ENCODE measurements at regions not wholly inside any gene's neighbourhood (a gene's known extent, or its start where the extent isn't known, plus 50 kb on each side); places are given as distances from the start of the nearest gene placed in this dataset.

DNA sequence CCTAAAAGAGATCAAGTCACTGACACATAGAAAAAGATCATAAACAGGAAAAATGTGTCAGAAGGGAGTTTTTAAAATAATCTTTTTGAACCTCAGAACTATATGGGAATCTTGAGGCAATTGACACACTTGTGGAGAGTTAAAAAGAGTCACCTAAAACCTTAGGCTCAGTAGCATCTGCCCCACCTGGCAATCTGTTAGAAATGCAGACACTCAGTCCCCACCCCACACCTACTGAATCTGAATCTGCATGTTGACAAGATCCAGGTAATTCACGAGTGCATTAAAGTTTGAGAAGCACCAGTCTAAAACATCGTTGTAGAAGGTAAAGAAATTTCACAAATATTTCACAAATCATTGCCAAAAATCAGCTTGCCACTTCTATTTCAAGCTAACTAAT is 388.3 kb downstream of the NR2F1-AS1 start:
- H3K27ac ChIP-seq = no peak overlapping the region
- TF ChIP-seq CTCF (IDR thresholded peaks at IDR 0.05) = no peak
- no peak overlapping the region for H3K4me3 ChIP-seq
- no peak for DNase-seq (ENCODE audit: low spot score)

- TF ChIP-seq CTCF (IDR thresholded peaks at IDR 0.05) = no peak
- no peak for DNase-seq (ENCODE audit: low spot score)
- Histone ChIP-seq H3K4me3 (no peak overlapping the region), H3K27ac (no peak overlapping the region)
These were observed 388.9 kb downstream of the NR2F1-AS1 start for GRCh38 chr5:93192087-93192486.

- no peak for TF ChIP-seq CTCF (IDR thresholded peaks at IDR 0.05)
- no peak overlapping the region for H3K27ac ChIP-seq
- no peak for DNase-seq (ENCODE audit: low spot score)
- no peak overlapping the region for H3K4me3 ChIP-seq
These were observed 389.8 kb downstream of the NR2F1-AS1 start for GRCh38 chr5:93191035-93191817.

DNA sequence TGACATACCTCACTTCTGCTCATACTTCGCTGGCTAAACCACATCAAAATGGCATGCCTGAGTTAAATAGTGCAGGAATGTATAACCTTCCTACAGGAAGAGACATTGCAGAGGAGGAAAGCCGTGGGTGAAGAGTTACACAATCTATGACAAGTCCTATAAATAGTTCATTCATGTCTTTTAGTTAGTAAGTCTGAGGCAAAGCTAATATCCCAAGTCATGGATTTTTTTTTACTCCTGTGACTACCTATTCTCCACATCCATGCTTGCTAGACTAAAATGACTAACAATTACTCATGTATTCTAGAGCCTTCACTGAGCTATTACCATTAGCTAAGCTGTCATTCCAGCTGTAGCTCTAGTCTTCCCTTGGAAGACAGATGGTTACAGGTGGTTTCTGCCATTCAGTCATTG is 391.3 kb downstream of the NR2F1-AS1 start:
- DNase-seq (ENCODE audit: low spot score) = no peak
- Histone ChIP-seq H3K4me3 (no peak overlapping the region), H3K27ac (no peak overlapping the region)
- no peak for TF ChIP-seq CTCF (IDR thresholded peaks at IDR 0.05)

GRCh38 chr5:93188876-93189485 is 392.0 kb downstream of the NR2F1-AS1 start:
- no peak overlapping the region for H3K27ac ChIP-seq
- TF ChIP-seq CTCF (IDR thresholded peaks at IDR 0.05) = no peak
- H3K4me3 ChIP-seq = no peak overlapping the region
- no peak for DNase-seq (ENCODE audit: low spot score)

GRCh38 chr5:93186076-93186682 is 394.8 kb downstream of the NR2F1-AS1 start:
- no peak for TF ChIP-seq CTCF (IDR thresholded peaks at IDR 0.05)
- no peak for DNase-seq (ENCODE audit: low spot score)
- no peak overlapping the region for H3K4me3 ChIP-seq
- no peak overlapping the region for H3K27ac ChIP-seq
